ENCODE measurements at regions not wholly inside any gene's neighbourhood (a gene's known extent, or its start where the extent isn't known, plus 50 kb on each side); places are given as distances from the start of the nearest gene placed in this dataset.
A peak's percentile ranks its signal among the peaks of the same experiment; 100 is the strongest.
"Not testable (repeated sequence)": the region's sequence is repeated elsewhere in the genome, so short reads cannot be mapped to it uniquely, and the experiment has no call there.

- H4K8ac ChIP-seq (ENCODE audit: low read depth, low read length); H2AK5ac ChIP-seq (ENCODE audit: low read depth, low read length); H2BK120ac ChIP-seq (ENCODE audit: low read depth, low read length); H3K4me3 ChIP-seq (ENCODE audit: low read length in 2 of 2); H3K27ac ChIP-seq (replicated peaks; ENCODE audit: low read length); H2BK12ac ChIP-seq (ENCODE audit: low read length); H4K91ac ChIP-seq (ENCODE audit: low read depth, low read length, poor library complexity); H3K23ac ChIP-seq (ENCODE audit: low read depth, low read length, poor library complexity); H3K18ac ChIP-seq (ENCODE audit: low read length); DNase-seq (ENCODE audit: low spot score); H3K36me3 ChIP-seq (replicated peaks in 1 of 2; ENCODE audit: control insufficient read depth in 2 of 2, insufficient read depth in 2 of 2, low read length in 2 of 2); H2BK15ac ChIP-seq (ENCODE audit: low read length); H3K79me1 ChIP-seq (ENCODE audit: low read depth, low read length); H3K27me3 ChIP-seq (ENCODE audit: control insufficient read depth in 3 of 3, insufficient read depth in 3 of 3, low read depth in 1 of 3, low read length in 3 of 3); H3K9ac ChIP-seq (ENCODE audit: low read depth, low read length, poor library complexity); H2BK5ac ChIP-seq (ENCODE audit: low read length); H3K4ac ChIP-seq (ENCODE audit: low read length); H2AFZ ChIP-seq (ENCODE audit: low read length); H3K4me2 ChIP-seq (ENCODE audit: insufficient read depth, low read length, poor library complexity, severe bottlenecking); H3K14ac ChIP-seq (ENCODE audit: low read length); H3K9me3 ChIP-seq (replicated peaks in 1 of 2; ENCODE audit: control insufficient read depth in 2 of 2, insufficient read depth in 1 of 2, low read depth in 1 of 2, low read length in 2 of 2): not testable (repeated sequence)
- WGBS, 2 donors (ENCODE audit: extremely low coverage in 2 of 2, insufficient read length in 2 of 2, insufficient replicate concordance in 1 of 2) = no CpG with 5 or more reads among the region's 5 CpGs
- H3K4me1 ChIP-seq (ENCODE audit: control insufficient read depth in 2 of 2, insufficient read depth in 1 of 2, low read depth in 1 of 2, low read length in 2 of 2) = peaks cover 5 to 11% of the 10 kb centered on the region in 2 donors
These were observed 99.4 kb upstream of the CHST15 start for GRCh38 chr10:124192664-124193308.

- not testable (repeated sequence) for H3K9me3 ChIP-seq (replicated peaks in 1 of 2; ENCODE audit: control insufficient read depth in 2 of 2, insufficient read depth in 1 of 2, low read depth in 1 of 2, low read length in 2 of 2); H2BK15ac ChIP-seq (ENCODE audit: low read length); H2BK12ac ChIP-seq (ENCODE audit: low read length); DNase-seq (ENCODE audit: low spot score); H4K8ac ChIP-seq (ENCODE audit: low read depth, low read length); H3K79me1 ChIP-seq (ENCODE audit: low read depth, low read length); H3K23ac ChIP-seq (ENCODE audit: low read depth, low read length, poor library complexity); H3K4me1 ChIP-seq (ENCODE audit: control insufficient read depth in 2 of 2, insufficient read depth in 1 of 2, low read depth in 1 of 2, low read length in 2 of 2); H3K27ac ChIP-seq (replicated peaks; ENCODE audit: low read length); H2BK120ac ChIP-seq (ENCODE audit: low read depth, low read length); H3K27me3 ChIP-seq (ENCODE audit: control insufficient read depth in 3 of 3, insufficient read depth in 3 of 3, low read depth in 1 of 3, low read length in 3 of 3); H3K4me2 ChIP-seq (ENCODE audit: insufficient read depth, low read length, poor library complexity, severe bottlenecking); H3K18ac ChIP-seq (ENCODE audit: low read length); H3K4ac ChIP-seq (ENCODE audit: low read length); H2AFZ ChIP-seq (ENCODE audit: low read length); H2BK5ac ChIP-seq (ENCODE audit: low read length); H3K36me3 ChIP-seq (replicated peaks in 1 of 2; ENCODE audit: control insufficient read depth in 2 of 2, insufficient read depth in 2 of 2, low read length in 2 of 2); H3K9ac ChIP-seq (ENCODE audit: low read depth, low read length, poor library complexity); H3K14ac ChIP-seq (ENCODE audit: low read length); H2AK5ac ChIP-seq (ENCODE audit: low read depth, low read length); H4K91ac ChIP-seq (ENCODE audit: low read depth, low read length, poor library complexity); H3K4me3 ChIP-seq (ENCODE audit: low read length in 2 of 2)
- no CpG with 5 or more reads among the region's 2 CpGs for WGBS, 2 donors (ENCODE audit: extremely low coverage in 2 of 2, insufficient read length in 2 of 2, insufficient replicate concordance in 1 of 2)
These were observed 97.1 kb upstream of the CHST15 start for GRCh38 chr10:124190476-124190875.

- Histone ChIP-seq H3K27me3 (ENCODE audit: control insufficient read depth in 3 of 3, insufficient read depth in 3 of 3, low read depth in 1 of 3, low read length in 3 of 3) (peaks cover 0 to 3% (median 0%) of the 10 kb centered on the region in 3 experiments), H3K14ac (ENCODE audit: low read length) (no peak overlapping the region), H4K8ac (ENCODE audit: low read depth, low read length) (no peak overlapping the region), H3K4me1 (ENCODE audit: control insufficient read depth in 2 of 2, insufficient read depth in 1 of 2, low read depth in 1 of 2, low read length in 2 of 2) (no peaks in the 10 kb centered on the region), H3K4me3 (ENCODE audit: low read length in 2 of 2) (no peak overlapping the region), H3K9ac (ENCODE audit: low read depth, low read length, poor library complexity) (no peak overlapping the region), H3K4ac (ENCODE audit: low read length) (no peak overlapping the region), H3K36me3 (replicated peaks in 1 of 2; ENCODE audit: control insufficient read depth in 2 of 2, insufficient read depth in 2 of 2, low read length in 2 of 2) (no peaks in the 10 kb centered on the region), H2BK120ac (ENCODE audit: low read depth, low read length) (no peak overlapping the region), H3K18ac (ENCODE audit: low read length) (no peak overlapping the region), H4K91ac (ENCODE audit: low read depth, low read length, poor library complexity) (no peak overlapping the region), H2BK15ac (ENCODE audit: low read length) (no peak overlapping the region), H3K27ac (replicated peaks; ENCODE audit: low read length) (no peak overlapping the region), H2BK5ac (ENCODE audit: low read length) (no peak overlapping the region), H3K4me2 (ENCODE audit: insufficient read depth, low read length, poor library complexity, severe bottlenecking) (no peak overlapping the region), H2AFZ (ENCODE audit: low read length) (no peak overlapping the region), H3K79me1 (ENCODE audit: low read depth, low read length) (no peaks in the 10 kb centered on the region), H2BK12ac (ENCODE audit: low read length) (no peak overlapping the region), H2AK5ac (ENCODE audit: low read depth, low read length) (no peak overlapping the region), H3K23ac (ENCODE audit: low read depth, low read length, poor library complexity) (peak overlapping the region; percentile 9), H3K9me3 (replicated peaks in 1 of 2; ENCODE audit: control insufficient read depth in 2 of 2, insufficient read depth in 1 of 2, low read depth in 1 of 2, low read length in 2 of 2) (no peaks in the 10 kb centered on the region)
- no peak for DNase-seq (ENCODE audit: low spot score)
- no CpG with 5 or more reads among the region's 7 CpGs for WGBS, 2 donors (ENCODE audit: extremely low coverage in 2 of 2, insufficient read length in 2 of 2, insufficient replicate concordance in 1 of 2)
These were observed 93.6 kb upstream of the CHST15 start for GRCh38 chr10:124186956-124187355.

- Histone ChIP-seq H3K27me3 (ENCODE audit: control insufficient read depth in 3 of 3, insufficient read depth in 3 of 3, low read depth in 1 of 3, low read length in 3 of 3) (peaks cover 0 to 8% (median 0%) of the 10 kb centered on the region in 3 experiments), H2AFZ (ENCODE audit: low read length) (peak overlapping the region; percentile 18), H3K9me3 (replicated peaks in 1 of 2; ENCODE audit: control insufficient read depth in 2 of 2, insufficient read depth in 1 of 2, low read depth in 1 of 2, low read length in 2 of 2) (no peaks in the 10 kb centered on the region), H3K27ac (replicated peaks; ENCODE audit: low read length) (no peak overlapping the region), H3K4ac (ENCODE audit: low read length) (no peak overlapping the region), H3K79me1 (ENCODE audit: low read depth, low read length) (no peaks in the 10 kb centered on the region), H3K18ac (ENCODE audit: low read length) (no peak overlapping the region), H3K23ac (ENCODE audit: low read depth, low read length, poor library complexity) (no peak overlapping the region), H3K14ac (ENCODE audit: low read length) (no peak overlapping the region), H3K4me2 (ENCODE audit: insufficient read depth, low read length, poor library complexity, severe bottlenecking) (no peak overlapping the region), H3K4me3 (ENCODE audit: low read length in 2 of 2) (no peak overlapping the region), H3K36me3 (replicated peaks in 1 of 2; ENCODE audit: control insufficient read depth in 2 of 2, insufficient read depth in 2 of 2, low read length in 2 of 2) (no peaks in the 10 kb centered on the region), H2BK15ac (ENCODE audit: low read length) (no peak overlapping the region), H2AK5ac (ENCODE audit: low read depth, low read length) (no peak overlapping the region), H3K9ac (ENCODE audit: low read depth, low read length, poor library complexity) (no peak overlapping the region), H3K4me1 (ENCODE audit: control insufficient read depth in 2 of 2, insufficient read depth in 1 of 2, low read depth in 1 of 2, low read length in 2 of 2) (no peaks in the 10 kb centered on the region), H2BK12ac (ENCODE audit: low read length) (no peak overlapping the region), H4K91ac (ENCODE audit: low read depth, low read length, poor library complexity) (no peak overlapping the region), H2BK120ac (ENCODE audit: low read depth, low read length) (no peak overlapping the region), H2BK5ac (ENCODE audit: low read length) (no peak overlapping the region), H4K8ac (ENCODE audit: low read depth, low read length) (no peak overlapping the region)
- no CpG with 5 or more reads among the region's 8 CpGs for WGBS, 2 donors (ENCODE audit: extremely low coverage in 2 of 2, insufficient read length in 2 of 2, insufficient replicate concordance in 1 of 2)
- no peak for DNase-seq (ENCODE audit: low spot score)
These were observed 91.7 kb upstream of the CHST15 start for GRCh38 chr10:124185084-124185483.

Data from neuronal stem cell (in vitro differentiated cells).